Pancreas (tissue), 10 donors: ENCODE measurements at regions not wholly inside any gene's neighbourhood (a gene's known extent, or its start where the extent isn't known, plus 50 kb on each side); places are given as distances from the start of the nearest gene placed in this dataset.
A peak's percentile ranks its signal among the peaks of the same experiment; 100 is the strongest.

ENCODE experiments used
- ATAC-seq, 4 donors: fragments of 200-7000 bp; cut with Tn5 transposase; one replicate each; pipeline versions ENCODE4 v1.8.0 to v1.9.1; 2020; ENCODE audit warnings: mild to moderate bottlenecking in 4 of 4, moderate library complexity in 4 of 4
- DNase-seq, 6 donors: peaks; one replicate each; pipeline ENCODE4 v3.0.0-alpha.2; 2020
- FAIRE-seq: peaks from 2 replicates; lab custom pipeline; 2012; peaks lifted over from hg19 to GRCh38; lab: Jason Lieb, UNC
- H3K27ac ChIP-seq, 4 donors: fragments of 200-600 bp; sonication (generic); 1 replicate in 3 of 4; 2 replicates in 1 of 4; pipeline versions ENCODE4 v1.5.0 to v1.8.0; 2020
- H3K27me3 ChIP-seq, 4 donors: fragments of 200-600 bp; one replicate each; pipeline ENCODE4 v1.8.0; 2021
- H3K36me3 ChIP-seq, 3 donors: fragments of 200-600 bp; sonication (generic) in 1 of 3; one replicate each; pipeline versions ENCODE4 v1.5.0 to v1.8.0; 2020 to 2021
- H3K4me1 ChIP-seq, 3 donors: fragments of 200-600 bp; one replicate each; pipeline ENCODE4 v1.8.0; 2021
- H3K4me3 ChIP-seq, 4 donors: fragments of 200-600 bp; sonication (generic) in 2 of 4; one replicate each; pipeline versions ENCODE4 v1.5.0 to v1.8.0; 2020 to 2021
- H3K9me3 ChIP-seq, 4 donors: fragments of 200-600 bp; one replicate each; pipeline ENCODE4 v1.8.0; 2021
- WGBS, 2 donors: extraction: QIAGEN DNeasy Blood & Tissue Kit; methylation state at CpG; one replicate each; pipeline ENCODE4 v1.1.7; 2013; 5-methylcytosine and 5-hydroxymethylcytosine counted together
- intact Hi-C, 3 donors: fragments of 100-400 bp; cut with DNase I; formaldehyde crosslinking; loops; one replicate each; pipeline versions ENCODE4 v1.11.1 to v1.14.2; 2022
- TF ChIP-seq, protein P1 (sequence below), 4 donors: fragments of 200-600 bp; sonication (generic) in 3 of 4; IDR thresholded peaks; one replicate each; pipeline versions ENCODE4 v1.5.0 to v1.8.0; 2021; ENCODE audit warnings: antibody characterized with exemption in 4 of 4
- donor health status: healthy with polysubstance abuse.
- donor health status: DM: no; HTN: no; CAD: no; lungs with moderate emphysema.
- donor health status: DM: no; HTN: no; CAD: no.
- donor health status: control.
- donor health status: control.
- donor health status: Bipolar disorder and iron deficiency.
- donor health status: DM: yes; HTN: yes; CAD: no.
- donor health status: DM: no; HTN: no; CAD: no.
- donor health status: DM: no; HTN: no; CAD: no.
- donor health status: DM: yes; HTN: yes; CAD: no.

DNA sequence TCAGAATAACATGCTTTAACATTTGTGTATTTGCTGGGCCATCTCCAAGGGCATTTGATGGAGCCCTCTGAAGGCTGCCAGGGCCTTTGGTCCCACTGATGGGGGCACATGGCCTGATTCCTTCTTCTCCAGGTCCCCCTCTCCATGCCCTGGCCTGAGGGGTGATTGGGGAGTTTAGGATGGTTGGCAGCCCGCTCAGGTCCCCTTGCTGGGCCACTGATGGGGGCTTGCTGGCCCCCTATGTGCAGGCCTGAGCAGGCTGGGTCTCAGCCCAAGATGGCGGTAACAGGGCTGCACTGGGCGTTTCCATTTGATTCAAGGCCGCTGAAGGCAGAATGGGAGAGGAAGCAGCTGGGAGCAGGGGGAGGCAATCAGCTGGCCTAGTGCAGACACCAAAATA lies 113.7 kb upstream of the NECTIN1 start:
- Histone ChIP-seq H3K27ac (no peak overlapping the region), H3K4me1 (no peaks in the 10 kb centered on the region), H3K4me3 (no peak overlapping the region), H3K9me3 (no peaks in the 10 kb centered on the region), H3K27me3 (no peaks in the 10 kb centered on the region), H3K36me3 (no peaks in the 10 kb centered on the region)
- TF ChIP-seq, protein P1, sequence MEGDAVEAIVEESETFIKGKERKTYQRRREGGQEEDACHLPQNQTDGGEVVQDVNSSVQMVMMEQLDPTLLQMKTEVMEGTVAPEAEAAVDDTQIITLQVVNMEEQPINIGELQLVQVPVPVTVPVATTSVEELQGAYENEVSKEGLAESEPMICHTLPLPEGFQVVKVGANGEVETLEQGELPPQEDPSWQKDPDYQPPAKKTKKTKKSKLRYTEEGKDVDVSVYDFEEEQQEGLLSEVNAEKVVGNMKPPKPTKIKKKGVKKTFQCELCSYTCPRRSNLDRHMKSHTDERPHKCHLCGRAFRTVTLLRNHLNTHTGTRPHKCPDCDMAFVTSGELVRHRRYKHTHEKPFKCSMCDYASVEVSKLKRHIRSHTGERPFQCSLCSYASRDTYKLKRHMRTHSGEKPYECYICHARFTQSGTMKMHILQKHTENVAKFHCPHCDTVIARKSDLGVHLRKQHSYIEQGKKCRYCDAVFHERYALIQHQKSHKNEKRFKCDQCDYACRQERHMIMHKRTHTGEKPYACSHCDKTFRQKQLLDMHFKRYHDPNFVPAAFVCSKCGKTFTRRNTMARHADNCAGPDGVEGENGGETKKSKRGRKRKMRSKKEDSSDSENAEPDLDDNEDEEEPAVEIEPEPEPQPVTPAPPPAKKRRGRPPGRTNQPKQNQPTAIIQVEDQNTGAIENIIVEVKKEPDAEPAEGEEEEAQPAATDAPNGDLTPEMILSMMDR (IDR thresholded peaks at IDR 0.05): no peak
- intact Hi-C loops: no loop called here
- FAIRE-seq: no peak
- ATAC-seq: no peak
- no peak for DNase-seq
- WGBS, 2 donors: 65 to 79% methylated on average over 4 of the region's 4 CpGs

DNA sequence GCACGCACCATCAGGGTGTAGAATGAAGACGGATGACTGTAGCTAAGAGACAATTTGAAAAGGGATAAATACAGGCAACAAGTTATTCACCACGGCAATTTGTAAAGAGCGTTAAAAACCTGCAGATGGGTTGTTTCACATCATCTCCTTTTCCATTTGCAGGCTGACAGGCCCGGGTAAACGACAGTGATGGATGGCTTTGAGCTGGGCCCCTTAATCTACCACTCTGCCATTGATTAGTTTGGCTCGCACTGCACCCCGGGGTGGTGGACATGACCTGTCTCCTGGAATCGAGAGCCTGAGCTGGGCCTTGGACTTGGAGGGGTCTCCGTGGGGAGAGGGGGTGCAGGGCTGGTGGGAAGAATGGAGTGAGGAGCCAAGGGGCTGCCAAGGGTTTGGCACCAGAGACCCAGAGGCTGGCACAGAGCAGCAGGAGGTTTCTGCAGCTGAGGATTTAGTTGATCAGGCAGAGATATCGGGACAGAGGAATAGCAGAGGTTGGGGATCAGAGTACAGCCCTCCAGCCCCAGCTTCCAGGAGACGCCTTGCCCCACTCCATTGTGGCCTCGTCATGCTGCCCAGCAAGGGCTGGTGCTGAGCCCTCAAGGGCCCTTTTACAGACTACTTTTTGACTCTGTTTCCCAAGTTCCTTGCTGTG lies 110.6 kb upstream of the NECTIN1 start:
- Histone ChIP-seq H3K27me3 (no peaks in the 10 kb centered on the region), H3K4me1 (no peaks in the 10 kb centered on the region), H3K36me3 (no peaks in the 10 kb centered on the region), H3K27ac (no peak overlapping the region), H3K4me3 (no peak overlapping the region), H3K9me3 (no peaks in the 10 kb centered on the region)
- TF ChIP-seq, protein P1 (IDR thresholded peaks at IDR 0.05): no peak
- DNase-seq (no peak), FAIRE-seq (no peak), ATAC-seq (no peak)
- 37 to 39% methylated on average over 13 of the region's 13 CpGs for WGBS, 2 donors
- intact Hi-C loops: no loop called here

DNA sequence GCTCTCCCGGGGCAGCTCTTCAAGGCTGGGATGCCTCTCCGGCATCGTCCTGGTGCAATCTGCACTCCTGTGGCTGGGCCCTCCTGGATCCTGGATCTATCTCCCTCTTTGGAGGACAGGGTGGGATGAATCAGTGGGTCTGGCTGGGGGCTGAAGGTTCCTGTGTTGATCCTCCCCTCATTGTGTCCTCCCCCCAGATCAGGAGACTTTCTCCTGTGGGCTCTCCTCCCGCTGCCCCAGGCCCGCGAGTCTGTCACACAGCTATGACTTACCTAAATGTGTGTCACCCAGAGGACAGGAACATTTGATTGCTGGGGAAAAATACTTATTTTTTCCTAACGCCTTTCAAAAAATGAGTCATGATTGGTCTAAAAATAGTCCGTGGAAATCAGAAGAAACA lies 106.8 kb upstream of the NECTIN1 start:
- Histone ChIP-seq H3K36me3 (no peaks in the 10 kb centered on the region), H3K4me1 (no peaks in the 10 kb centered on the region), H3K27ac (no peak overlapping the region), H3K9me3 (no peaks in the 10 kb centered on the region), H3K27me3 (no peaks in the 10 kb centered on the region), H3K4me3 (no peak overlapping the region)
- FAIRE-seq: no peak
- ATAC-seq: no peak
- TF ChIP-seq, protein P1 (IDR thresholded peaks at IDR 0.05): no peak
- intact Hi-C loops: no loop called here
- DNase-seq: no peak
- WGBS, 2 donors: 61 to 71% methylated on average over 8 of the region's 8 CpGs

DNA sequence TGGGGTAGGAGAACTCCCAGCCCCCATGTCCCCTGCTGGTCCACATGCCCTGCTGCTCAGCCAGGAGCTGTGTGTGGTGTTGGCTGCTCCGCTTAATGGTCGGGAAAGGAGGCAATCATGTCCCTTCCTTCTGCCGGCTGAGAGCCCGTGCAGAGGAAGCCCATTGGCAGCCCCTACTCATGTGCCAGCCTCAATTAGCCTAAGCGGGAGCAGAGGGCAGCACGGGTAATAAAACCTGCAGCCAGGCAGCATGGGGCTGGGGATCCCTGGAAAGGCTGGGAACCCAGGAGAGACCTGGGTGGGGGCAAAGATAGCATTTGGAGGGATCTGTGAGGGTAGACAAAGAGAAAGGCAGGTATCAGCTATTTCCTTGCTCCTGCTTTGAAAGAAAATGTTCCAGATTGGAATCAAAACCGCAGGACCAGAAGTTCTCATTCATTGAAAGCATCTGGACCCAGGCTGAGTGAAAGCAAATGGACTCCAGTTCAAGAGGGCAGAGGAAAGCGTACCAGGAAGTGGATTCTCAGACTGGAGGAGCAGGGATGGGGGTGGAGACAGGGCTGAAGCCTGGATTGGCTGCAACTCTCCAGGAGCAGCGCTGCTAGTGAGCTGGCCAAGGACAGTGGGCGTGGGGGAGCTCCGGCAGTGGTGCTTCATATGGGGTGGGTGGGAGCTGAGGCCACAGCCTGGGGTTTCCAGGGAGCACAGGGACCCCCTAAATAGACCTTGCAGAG lies 103.4 kb upstream of the NECTIN1 start:
- no peaks in the 10 kb centered on the region for H3K9me3 ChIP-seq
- ATAC-seq (peak; percentile 84 to 99 (median 91)), FAIRE-seq (no peak), DNase-seq (peak in 5 of 6 donors; percentile 45 to 62 (median 58))
- no peak overlapping the region for H3K4me3 ChIP-seq
- 68% methylated on average over 11 of the region's 11 CpGs for WGBS, 2 donors
- no peak overlapping the region for H3K27ac ChIP-seq
- no peaks in the 10 kb centered on the region for H3K27me3 ChIP-seq
- no peaks in the 10 kb centered on the region for H3K4me1 ChIP-seq
- TF ChIP-seq, protein P1 (IDR thresholded peaks at IDR 0.05): no peak
- intact Hi-C loops: no loop called here
- no peaks in the 10 kb centered on the region for H3K36me3 ChIP-seq

GRCh38 chr11:119831011-119831410 lies 102.0 kb upstream of the NECTIN1 start:
- WGBS, 2 donors: 80 to 84% methylated on average over 7 of the region's 7 CpGs
- no peaks in the 10 kb centered on the region for H3K27me3 ChIP-seq
- no peak overlapping the region for H3K27ac ChIP-seq
- TF ChIP-seq, protein P1 (IDR thresholded peaks at IDR 0.05): no peak
- intact Hi-C loops: no loop called here
- H3K4me3 ChIP-seq: no peak overlapping the region
- no peaks in the 10 kb centered on the region for H3K4me1 ChIP-seq
- DNase-seq: no peak
- H3K9me3 ChIP-seq: no peaks in the 10 kb centered on the region
- no peaks in the 10 kb centered on the region for H3K36me3 ChIP-seq
- no peak for ATAC-seq
- FAIRE-seq: no peak
